Forelimb muscle (tissue), 1 donor: ENCODE measurements at regions not wholly inside any gene's neighbourhood (a gene's known extent, or its start where the extent isn't known, plus 50 kb on each side); places are given as distances from the start of the nearest gene placed in this dataset.

Source experiments
- DNase-seq: peaks from one replicate; pipeline ENCODE4 v3.0.0-alpha.2; 2013; ENCODE audit warnings: low read depth

DNA sequence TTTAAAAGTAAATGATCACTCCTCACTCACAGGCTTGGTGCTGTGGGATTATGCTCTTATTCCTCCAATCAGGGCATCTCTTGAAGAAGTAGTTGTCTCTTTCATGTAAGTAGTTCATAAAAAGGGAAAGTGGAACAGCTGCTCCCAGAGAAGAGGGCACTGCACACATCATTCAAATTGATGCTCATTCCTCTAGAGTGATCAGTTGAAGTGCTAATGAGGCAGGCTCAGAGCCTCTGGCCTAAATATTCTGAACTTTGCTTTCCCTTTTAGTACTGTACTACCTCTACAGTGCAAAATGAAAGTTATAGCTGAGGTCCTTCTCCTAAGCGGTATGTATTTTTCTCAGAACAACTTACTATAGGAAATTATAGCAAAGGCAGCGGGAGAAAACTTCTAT lies 1453.1 kb downstream of the ARAP2 start:
- DNase-seq, result no peak

DNA sequence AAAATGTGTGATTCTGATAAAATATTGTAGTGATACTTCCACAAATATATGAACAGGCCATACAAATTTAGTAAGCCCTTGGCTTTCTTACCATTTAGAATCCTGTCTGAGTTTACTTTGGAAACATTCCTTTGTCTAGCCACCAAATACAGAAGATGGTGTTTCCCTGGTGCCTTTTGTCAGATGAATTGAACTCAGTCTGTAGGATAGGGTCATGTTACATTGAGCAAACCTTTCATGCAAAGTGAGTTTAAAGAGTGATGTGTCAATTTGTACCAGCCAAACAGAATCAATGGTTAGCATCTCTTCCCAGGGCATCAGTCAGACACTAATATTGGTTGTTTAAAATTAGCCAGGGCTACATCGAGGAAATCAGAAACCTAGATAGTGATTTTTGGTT lies 1443.4 kb downstream of the ARAP2 start:
- no peak for DNase-seq

DNA sequence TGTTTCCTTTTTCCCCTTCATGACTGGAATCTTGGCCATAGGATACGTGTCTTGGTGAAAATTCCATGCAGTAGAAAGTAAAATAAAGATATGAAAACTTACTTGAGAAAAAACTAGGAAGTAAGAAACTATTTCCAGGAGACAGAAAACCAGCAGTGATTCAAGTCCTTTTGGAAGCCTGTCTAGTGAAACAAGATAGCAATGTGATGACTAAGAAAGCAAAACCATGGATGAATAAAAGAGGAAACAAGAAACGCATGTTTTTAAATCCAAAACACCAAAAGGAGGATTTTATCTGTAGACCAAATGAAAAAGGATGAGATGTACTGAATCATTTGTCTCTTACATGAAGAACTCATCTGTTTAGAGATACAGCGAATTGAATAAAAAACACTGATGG lies 1430.0 kb downstream of the ARAP2 start:
- DNase-seq, result no peak

DNA sequence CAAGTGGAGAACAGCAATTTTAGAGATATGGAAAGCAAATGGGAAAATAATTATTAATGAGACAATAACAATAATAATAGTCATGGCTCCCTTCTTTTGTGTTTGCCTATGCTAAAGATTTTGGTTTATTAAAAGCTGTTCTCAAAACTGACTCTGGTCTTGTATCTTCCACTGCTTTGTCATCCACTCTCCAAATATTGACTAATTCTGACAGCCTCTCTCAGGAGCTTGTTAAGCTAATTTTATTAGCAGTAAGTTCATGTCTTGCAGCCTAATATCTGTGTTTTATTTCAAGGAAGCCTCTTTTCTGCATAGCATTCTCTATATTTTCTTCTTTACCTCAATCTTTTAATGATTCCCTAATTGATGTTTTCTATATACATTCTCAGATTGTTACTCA lies 1419.8 kb downstream of the ARAP2 start:
- no peak for DNase-seq

DNA sequence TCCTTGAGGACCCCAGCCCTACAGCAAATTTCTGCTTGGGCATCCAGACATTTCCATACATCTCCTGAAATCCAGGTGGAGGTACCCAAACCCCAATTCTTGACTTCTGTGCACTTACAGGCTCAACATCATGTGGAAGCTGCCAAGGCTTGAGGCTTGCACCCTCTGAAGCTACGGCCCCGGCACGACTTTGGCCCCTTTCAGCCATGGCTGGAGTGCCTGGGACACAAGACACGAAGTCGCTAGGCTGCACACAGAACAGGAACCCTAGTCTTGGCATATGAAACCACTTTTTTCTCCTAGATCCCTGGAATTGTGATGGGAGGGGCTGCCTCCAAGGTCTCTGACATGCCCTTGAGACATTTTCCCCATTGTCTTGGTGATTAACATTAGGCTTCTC lies 1417.7 kb downstream of the ARAP2 start:
- no peak for DNase-seq

DNA sequence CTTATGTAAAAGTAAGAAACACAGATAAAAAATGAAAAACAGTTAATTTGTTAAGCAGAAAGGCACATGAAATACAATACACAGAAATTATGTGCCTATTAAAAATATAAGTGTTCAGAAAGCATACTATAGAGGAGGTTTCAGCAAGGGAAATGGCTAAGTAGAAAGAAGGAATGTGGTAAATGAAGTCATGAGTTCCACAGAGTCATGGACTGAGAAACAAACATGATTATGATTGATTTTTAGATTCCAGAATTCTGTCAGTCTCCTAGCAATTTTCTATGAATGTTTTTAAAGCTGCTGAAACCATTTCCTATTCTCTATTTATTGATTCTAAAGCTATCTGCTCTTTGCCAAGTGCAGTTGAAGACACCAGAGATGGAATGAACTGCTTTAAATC lies 1398.4 kb downstream of the ARAP2 start:
- peak; percentile 62 for DNase-seq

DNA sequence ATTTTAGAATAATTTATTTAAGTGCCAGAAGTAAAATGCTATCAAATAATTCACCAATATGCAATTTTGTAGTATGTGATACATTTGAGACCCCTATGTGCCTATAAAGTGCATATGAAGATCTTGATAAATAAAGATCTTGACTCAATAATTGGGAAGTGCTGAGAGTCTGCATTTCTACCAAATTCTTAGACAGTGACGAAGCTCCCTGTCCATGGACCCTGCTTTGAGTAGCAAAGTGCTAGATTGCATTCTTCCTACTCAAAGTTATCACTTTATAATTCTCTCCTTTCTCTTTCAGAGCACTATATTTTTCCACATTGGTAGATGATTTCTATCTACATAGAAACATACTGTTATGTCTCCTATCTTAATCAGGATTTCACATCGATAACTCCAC lies 1393.9 kb downstream of the ARAP2 start:
- DNase-seq, result no peak

DNA sequence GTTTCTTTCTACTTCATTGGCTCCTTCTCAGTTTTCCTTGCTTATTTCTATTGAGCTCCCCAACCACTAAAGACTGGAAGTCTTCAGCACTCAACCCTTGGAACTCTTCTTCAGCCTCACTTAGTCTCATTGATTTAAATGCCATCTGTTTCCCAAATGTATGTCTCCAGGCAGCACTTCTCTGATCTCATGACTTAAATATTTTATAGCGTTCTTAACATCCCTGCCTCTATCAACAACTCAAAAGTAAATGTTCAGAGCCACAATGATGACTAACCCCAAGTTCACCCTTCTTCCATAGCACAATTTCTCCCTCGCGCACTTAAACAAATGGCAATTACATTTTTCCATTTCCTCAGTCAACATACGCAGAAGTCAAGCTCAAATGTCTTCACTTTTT lies 1393.3 kb downstream of the ARAP2 start:
- peak; percentile 70 for DNase-seq

DNA sequence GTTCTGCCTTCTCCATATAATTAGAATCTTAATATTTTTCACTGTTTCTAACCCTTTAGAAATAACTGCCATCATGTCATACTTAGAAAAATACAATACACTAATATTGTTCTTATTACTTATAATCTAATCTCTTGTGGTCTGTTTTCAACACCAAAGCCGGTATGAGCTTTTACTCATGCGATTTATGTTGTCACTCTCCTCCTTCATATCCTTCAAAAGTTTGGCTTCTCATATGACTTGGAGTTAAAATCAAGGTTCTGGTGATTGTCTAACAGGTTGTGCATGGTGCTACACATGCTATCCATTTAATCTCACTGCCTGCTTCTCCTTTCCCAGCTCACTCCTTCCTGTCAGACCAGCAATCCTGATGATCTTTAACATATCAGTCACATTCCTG lies 1392.9 kb downstream of the ARAP2 start:
- DNase-seq, result no peak

DNA sequence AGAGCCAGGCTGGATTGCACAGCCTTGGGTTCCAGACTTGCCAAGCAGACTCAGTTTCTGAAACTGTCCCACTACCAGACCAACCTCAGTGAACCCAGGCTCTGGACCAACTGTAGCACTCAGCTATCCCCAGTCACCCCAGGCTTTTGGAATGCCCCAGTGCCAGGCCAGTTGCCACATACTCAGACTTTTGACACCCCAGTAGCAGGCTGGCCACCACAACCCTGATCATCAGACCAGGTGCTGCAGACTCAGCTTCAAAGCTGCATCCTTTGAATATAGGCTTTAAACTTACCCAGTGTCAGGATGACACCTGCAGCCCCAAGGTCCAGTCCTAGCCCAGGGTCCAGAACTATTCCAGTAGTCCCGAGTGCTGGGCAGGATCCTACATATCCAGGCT lies 1389.9 kb downstream of the ARAP2 start:
- DNase-seq, result no peak

DNA sequence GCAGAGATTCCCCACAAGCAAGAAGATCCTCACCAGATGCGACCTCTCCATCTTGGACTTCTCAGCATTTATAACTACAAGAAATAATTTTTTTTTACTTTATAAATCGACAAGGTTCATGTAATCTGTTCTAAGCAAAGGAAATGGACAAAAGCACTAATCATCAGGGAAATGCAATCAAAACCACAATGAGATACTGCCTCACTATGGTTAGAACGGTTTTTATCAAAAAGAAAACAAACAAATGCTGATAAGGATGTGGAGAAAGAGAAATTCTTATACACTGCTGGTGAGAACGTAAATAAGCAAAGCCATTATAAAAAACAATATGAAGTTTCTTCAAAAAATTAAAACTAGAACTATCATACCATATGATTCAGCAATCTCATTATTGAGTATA lies 1382.6 kb downstream of the ARAP2 start:
- DNase-seq, result no peak

DNA sequence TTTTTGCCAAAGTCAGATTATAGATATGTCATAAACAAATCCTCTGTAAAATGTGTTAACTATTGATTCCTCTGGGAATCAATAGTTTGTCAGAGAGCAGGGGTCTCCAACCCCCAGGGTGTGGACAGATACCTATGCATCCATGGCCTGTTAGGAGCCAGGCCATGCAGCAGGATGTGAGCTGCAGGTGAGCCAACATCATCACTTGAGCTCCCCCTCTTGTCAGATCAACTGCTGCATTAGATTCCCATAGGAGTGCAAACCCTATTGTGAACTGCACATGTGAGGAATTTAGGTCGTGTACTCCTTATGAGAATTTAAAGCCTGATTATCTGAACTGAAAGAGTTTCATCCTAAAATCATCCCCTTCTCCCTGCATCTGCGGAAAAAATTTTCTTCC lies 1365.4 kb downstream of the ARAP2 start:
- DNase-seq, result no peak

DNA sequence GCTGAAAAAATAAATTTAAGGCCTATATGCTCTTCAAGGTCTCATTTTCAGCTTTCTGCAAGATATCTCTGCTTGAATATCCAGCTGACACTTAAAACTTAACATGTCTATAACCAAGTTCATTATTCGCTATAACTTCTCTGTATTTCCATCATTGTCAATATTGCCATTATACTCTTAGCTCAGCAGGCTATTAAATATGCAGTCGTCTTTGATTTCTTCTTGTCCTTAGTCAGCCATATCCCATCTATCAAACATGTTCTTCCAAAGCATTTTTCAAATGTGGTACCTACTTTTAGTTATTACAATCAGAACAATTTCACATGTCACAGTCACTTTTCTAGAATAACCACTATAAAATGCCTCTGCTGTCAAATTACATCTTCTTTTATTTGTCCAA lies 1364.1 kb downstream of the ARAP2 start:
- DNase-seq, result no peak

DNA sequence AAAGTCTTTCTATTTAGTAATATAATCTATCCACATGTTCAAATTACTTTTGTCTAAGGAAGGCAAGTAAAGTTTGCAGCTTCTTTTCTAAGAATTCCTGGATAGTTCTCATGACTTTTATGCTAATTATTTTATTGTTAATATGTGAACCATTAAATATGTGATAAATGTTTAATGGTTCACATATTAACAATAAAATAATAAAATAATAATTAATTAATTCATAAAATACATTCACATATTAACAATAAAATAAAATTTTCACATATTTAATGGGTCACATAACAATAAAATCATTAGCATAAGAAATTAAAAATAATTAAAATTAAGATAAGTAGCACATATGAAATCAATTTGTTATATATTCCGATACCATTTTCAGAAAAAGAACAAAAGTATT lies 1352.4 kb downstream of the ARAP2 start:
- DNase-seq, result no peak

DNA sequence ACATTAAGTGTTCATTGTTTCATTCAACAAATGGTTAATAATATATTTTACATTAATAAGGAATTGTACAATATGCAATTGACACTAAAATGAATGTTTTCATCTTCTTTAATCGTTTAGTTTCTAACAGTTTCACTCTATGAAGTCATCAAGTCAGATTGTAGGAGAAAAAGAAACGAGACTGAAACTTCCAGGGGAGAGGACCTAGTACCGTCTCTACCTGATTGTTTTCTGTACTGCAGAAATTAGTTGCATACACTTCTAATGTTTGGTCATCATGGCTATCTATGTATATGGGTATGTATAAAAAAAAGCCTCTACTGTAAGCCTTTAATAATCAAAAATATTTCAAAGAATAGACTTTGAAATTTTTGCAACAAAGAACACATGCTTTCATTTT lies 1350.9 kb downstream of the ARAP2 start:
- no peak for DNase-seq

DNA sequence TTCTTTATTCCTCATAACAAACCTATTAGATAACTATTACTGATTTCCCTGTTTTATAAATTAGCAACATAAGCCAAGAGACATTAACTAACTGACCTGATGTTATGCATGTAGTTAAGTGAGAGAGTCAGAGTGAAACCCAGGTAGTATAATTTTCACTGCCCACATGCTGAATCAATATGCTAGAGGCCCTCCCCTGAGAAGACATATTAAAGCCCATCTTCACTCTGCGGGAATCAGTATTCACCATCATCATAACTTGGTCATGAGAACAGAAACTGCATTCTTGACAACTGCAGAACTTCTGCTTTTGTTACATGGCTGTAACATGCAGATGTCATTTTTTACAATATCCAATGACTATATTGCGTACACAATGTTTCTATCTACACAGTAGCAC lies 1324.3 kb downstream of the ARAP2 start:
- DNase-seq, result no peak

DNA sequence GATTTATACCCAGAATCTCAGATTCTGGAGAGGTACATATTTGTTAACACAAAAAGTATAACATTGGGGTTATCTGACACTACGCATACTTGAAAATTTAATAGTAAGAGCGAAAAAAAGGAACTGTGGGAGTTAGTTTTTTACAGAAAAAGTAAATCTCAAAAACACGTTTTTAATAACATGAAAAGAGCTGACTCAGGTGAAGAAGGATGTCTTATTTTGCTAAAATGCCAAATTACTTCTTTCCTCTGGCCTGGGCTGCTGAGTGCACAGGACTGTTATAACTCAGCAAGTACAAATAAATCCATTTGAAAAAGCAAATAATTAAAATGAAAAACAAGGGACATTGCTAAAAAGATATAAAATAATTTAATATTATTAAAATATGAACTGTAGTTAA lies 1322.9 kb downstream of the ARAP2 start:
- DNase-seq, result no peak

DNA sequence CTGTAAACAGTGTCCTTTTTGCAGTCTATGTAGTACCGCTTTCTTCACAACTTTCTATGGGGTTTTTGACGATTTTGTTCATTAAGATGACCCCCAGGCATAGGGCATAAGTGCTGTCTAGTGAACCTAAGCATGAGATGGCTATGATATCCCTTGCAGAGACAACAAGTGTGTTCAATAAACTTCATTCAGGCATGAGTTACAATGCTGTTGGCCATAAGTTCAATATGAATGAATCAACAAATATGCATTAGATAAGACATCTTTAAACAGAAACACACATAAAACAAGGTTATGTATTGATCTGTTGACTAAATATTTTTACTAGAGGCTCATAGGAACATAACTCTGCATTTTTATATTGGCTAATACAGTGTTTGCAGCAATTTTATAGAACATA lies 1322.0 kb downstream of the ARAP2 start:
- no peak for DNase-seq

DNA sequence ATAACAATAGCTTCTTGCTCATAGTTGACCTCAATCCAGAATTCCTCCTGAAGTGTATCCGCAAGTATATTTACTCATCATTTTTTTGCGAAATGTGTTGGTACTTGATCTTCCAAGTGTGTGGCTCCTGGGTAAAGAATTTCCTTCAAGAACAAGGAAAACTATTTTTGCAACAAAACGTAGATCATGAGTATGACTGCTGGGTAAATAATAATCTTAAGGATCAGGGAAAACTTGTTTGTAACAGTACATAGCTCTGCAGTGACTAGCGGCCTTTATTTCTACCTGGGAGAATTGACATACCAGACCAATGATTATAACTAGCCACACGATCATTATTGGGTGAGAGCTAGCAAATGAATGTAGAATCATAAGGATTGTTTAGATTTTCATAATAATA lies 1311.7 kb downstream of the ARAP2 start:
- no peak for DNase-seq

DNA sequence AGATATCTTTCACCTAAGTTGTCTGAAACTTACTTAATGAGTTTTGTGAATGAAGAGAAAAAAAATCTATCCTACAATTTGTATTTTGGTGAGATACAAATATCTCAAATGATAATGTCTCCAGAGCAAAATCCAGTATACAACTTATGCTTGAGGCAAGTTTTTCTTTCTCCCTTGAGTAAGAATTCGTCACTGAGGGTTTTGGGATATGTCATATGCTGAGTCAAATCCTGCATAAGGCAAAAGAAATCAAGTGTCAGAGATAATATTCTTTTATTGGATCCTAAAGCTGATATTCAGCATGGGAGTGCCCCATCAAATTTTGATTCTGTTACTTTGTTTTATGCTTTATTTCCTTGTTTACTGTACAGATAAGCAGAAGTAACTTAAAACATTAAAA lies 1308.6 kb downstream of the ARAP2 start:
- DNase-seq, result no peak

DNA sequence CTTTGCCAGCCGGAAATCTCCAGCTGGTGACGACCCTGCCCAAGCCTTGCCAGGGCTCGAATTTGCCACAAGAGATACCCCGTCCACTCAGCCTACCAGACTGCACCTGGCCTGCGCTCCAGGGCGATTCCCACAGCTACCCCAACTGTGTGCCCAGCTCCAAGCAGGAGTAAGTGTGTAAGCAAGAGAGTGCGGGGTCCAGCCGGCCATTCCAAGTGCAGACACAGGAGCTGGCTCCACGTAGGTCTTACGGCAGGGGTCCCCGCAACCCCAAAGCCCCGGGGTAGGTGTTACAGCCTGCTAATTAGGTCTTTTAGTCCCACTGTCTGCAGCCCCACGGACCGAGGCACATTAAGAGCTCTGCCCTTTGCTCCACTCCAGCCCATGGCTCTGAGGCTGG lies 1305.2 kb downstream of the ARAP2 start:
- no peak for DNase-seq

DNA sequence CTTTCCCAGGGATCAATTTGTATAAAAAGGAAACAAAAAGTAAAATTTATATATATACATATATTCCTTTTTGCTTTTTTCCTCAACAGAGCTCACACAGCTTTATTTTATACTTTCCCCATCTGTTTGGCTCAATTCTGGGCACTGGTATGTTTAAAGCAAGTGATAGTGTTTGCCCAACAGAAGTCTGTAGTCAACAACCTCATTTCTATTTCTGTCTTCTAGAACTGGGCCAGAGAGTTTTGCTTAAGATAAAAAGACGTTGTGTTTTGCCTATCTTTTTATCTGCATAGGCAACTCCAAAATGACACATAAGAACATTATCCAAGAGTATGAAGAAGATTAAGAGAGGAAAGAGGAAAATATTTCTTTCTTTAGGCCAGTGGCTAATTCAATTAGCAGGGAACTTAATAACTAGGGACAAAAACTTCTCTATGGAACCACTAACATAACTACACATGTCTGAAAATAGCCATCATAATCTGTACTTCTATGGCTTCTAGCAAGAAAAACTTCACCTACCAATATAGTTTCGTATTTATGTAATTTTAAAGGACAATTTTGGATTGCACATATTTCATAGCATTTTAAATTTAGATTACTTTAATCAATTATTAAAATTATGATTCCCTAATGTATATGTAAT lies 1300.5 kb downstream of the ARAP2 start:
- DNase-seq, result no peak

DNA sequence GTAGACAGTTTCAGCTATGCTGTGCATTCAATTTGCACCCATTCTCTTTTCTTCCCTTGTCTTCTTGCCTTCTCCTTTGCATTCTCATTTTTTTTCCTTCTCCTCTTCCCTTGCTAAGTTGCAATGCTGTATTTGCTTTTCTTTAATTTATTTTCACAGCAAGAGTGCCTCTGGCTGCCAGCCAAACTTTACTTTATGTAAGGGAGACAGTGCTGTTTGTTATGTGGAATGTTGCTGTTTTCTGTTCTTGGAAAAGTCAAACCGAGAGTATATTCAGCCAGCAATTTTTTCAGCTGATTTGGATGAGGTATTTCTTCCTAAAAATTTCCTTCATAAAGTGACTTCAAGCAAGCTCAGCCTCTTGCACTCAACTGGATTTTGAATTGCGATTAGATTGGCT lies 1293.4 kb downstream of the ARAP2 start:
- DNase-seq, result peak; percentile 25

DNA sequence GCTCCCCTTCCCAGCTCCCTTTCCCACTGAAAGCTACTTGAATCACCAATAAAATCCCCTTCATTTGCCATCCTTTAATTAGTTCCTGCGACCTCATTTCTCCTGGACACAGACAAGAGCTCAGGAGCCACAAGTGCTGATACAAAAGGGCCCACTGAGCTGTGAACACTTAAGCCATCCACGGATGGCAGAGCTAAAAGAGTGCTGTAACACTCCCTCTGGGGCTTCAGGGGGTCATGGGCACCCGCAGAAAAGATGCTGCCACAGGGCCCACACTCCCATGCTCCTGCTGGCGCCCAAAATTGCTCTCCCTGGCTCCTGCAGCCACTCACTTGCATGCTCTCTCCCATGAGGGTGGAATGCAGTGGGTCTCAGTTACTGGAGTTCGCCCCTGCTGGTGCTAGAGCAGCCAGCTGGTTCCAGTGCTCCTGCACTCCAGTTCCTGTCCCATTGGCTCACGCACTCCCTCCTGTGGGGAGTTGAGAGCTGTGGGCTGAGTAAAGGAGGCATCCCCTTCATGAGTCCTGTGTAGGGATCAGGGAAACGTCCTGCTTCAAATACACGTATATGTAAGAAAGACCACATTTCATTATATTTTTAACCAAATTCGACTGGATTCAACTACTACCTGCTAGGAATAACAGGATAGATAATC lies 1291.0 kb downstream of the ARAP2 start:
- no peak for DNase-seq
